ENCODE measurements at regions not wholly inside any gene's neighbourhood (a gene's known extent, or its start where the extent isn't known, plus 50 kb on each side); places are given as distances from the start of the nearest gene placed in this dataset.

- no peaks in the 10 kb centered on the region for H3K79me2 ChIP-seq (ENCODE audit: insufficient read depth, low read length)
- no peaks in the 10 kb centered on the region for H3K27me3 ChIP-seq (ENCODE audit: insufficient read depth, low read length)
- H4K91ac ChIP-seq (ENCODE audit: insufficient read length, low read depth, low read length) = no peak overlapping the region
- no peak overlapping the region for H3K27ac ChIP-seq (ENCODE audit: insufficient read length, low read depth, low read length)
- no peaks in the 10 kb centered on the region for H3K9me3 ChIP-seq (ENCODE audit: control insufficient read depth, low read depth, low read length)
- H3K4me3 Mint-ChIP-seq = no peak overlapping the region
- no peak overlapping the region for H2BK20ac ChIP-seq (ENCODE audit: low read depth, low read length, poor library complexity, severe bottlenecking)
- H3K4me2 ChIP-seq (ENCODE audit: insufficient read depth, insufficient read length, low read length) = no peak overlapping the region
- H2BK5ac ChIP-seq (ENCODE audit: insufficient read length, low read length) = no peak overlapping the region
- no peak for TF ChIP-seq CTCF (conservative IDR thresholded peaks at IDR 0.05)
- no peak for DNase-seq
- H2BK120ac ChIP-seq (ENCODE audit: low read depth, low read length, poor library complexity, severe bottlenecking) = no peak overlapping the region
- H3K27ac Mint-ChIP-seq = no peak overlapping the region
- H3K23ac ChIP-seq (ENCODE audit: insufficient read length, low read depth, low read length) = no peak overlapping the region
- no peak overlapping the region for H3K14ac ChIP-seq (ENCODE audit: insufficient read depth, low read length)
- H3K36me3 Mint-ChIP-seq (ENCODE audit: insufficient read depth in 1 of 3, low read depth in 3 of 3) = no peaks in the 10 kb centered on the region
- no peak overlapping the region for H4K5ac ChIP-seq (ENCODE audit: insufficient read length, low read depth, low read length)
- no peaks in the 10 kb centered on the region; the same call in 1 of the 2 replicates for H3K27me3 Mint-ChIP-seq (ENCODE audit: low read depth)
- no peaks in the 10 kb centered on the region for H3K23me2 ChIP-seq (ENCODE audit: insufficient read length, low read depth, low read length, poor library complexity, severe bottlenecking)
- H2BK12ac ChIP-seq (ENCODE audit: insufficient read length, low read depth, low read length) = no peak overlapping the region
- no peak overlapping the region for H2AFZ ChIP-seq (ENCODE audit: low read length)
- no peaks in the 10 kb centered on the region for H4K20me1 ChIP-seq (ENCODE audit: control insufficient read depth, insufficient read depth, insufficient read length)
- WGBS (ENCODE audit: extremely low coverage, insufficient read length, low lambda C conversion rate) = no CpG with 5 or more reads among the region's 2 CpGs
- no peak overlapping the region for H3K9ac ChIP-seq (ENCODE audit: extremely low read depth, insufficient read length, low read length)
- no peak overlapping the region for H3K56ac ChIP-seq (ENCODE audit: insufficient read length, low read depth, low read length)
- no peak overlapping the region for H3K18ac ChIP-seq (ENCODE audit: insufficient read length, low read depth, low read length)
- no peaks in the 10 kb centered on the region for H3K4me1 ChIP-seq (ENCODE audit: insufficient read depth, low read length)
- H2BK15ac ChIP-seq (ENCODE audit: low read depth, low read length) = no peak overlapping the region
- H4K8ac ChIP-seq (replicated peaks; ENCODE audit: insufficient read length, low read depth, low read length) = no peak overlapping the region
- no peaks in the 10 kb centered on the region for H3K79me1 ChIP-seq (ENCODE audit: insufficient read depth, low read depth, low read length, poor library complexity, severe bottlenecking)
- H3T11ph ChIP-seq (ENCODE audit: low read length) = no peak overlapping the region
- no peak overlapping the region for H3K4ac ChIP-seq (ENCODE audit: low read depth, low read length)
- H3K9me3 Mint-ChIP-seq = no peaks in the 10 kb centered on the region
- H3K4me1 Mint-ChIP-seq = no peaks in the 10 kb centered on the region
- no peak overlapping the region for H2AK5ac ChIP-seq (ENCODE audit: insufficient read length, low read length)
Observed at GRCh38 chr3:83890763-83891135, 1068.0 kb upstream of the CADM2 start.
